DMS153 (cell line): ENCODE measurements at regions not wholly inside any gene's neighbourhood (a gene's known extent, or its start where the extent isn't known, plus 50 kb on each side); places are given as distances from the start of the nearest gene placed in this dataset.

Experiments used
- DNase-seq: peaks from one replicate; lab custom pipeline; 2025; lab: John Stamatoyannopoulos, UW

DNA sequence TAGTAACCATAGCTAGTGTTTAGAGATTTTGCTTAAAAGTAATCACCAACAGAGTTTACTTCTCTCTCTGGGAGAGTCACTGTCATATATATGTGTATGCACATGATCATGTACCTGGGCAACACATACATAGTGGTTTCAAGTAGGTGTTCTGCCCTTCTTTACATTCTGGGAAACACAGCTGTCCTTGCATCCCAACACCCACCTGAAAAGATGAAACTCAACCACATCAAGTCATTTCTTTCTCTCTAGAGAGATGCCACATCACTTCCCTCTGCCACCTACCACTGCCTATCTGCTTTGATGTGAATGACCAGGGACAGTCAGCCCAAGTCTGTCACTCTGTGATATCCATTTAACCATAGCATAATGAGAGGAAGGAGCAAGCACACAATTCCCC, 155.8 kb upstream of the GADL1 start:
- DNase-seq = no peak

DNA sequence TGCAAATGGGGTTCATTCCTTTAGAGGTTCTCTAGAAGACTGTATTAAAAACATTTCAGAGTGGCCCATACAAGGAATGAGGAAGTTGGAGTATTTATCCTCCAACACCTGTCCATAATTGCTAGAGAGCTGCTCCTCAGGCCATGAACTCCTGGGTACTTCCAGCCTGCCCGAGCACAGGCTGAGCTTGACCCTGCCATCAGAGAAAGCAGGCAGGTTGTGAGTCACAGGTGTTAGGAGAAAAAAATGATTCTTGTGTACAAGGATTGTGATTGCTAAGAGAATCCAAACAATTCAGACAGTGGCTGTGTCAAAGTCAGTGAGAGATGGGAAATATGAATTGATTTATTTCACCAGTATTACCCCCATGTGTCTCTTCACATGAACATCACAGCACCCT, 156.8 kb upstream of the GADL1 start:
- DNase-seq = no peak

DNA sequence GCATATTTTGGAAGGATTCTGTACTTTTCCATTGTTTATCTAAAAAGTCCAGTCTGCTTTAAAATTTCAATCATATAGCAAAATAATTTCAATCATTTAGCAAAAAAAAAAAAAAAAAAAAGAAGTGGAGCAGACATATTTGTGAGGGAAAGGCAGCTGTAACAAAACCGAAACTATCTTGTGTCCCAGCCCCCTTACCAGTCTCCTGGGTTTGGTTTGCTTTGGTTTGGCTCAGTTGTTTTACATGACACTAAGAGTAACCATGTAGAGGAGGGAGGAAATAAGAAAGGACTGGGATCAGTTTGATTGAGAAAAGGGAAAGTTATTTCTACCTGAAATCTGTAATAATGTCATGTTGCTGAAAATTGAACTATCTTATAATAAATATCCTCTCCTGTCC, 158.8 kb upstream of the GADL1 start:
- DNase-seq = no peak

DNA sequence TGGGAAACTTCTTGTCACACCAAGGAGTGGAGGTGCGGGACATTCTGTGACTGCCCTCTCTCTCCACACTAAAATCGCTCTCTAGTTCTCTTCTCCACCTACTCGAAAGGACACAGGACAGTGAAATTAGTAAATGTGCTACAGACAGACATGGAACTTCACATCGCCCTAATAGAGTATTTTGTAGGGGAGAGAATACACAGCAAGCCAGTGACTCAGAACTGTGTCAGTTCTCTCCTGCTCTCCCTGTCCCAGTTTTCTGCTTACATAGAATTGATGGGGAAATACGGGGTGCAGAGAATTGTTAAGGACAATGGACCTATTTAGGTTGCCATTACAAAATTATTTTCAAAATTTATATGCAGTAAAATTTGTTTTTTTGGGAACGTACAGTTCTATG, 159.6 kb upstream of the GADL1 start:
- DNase-seq = no peak

DNA sequence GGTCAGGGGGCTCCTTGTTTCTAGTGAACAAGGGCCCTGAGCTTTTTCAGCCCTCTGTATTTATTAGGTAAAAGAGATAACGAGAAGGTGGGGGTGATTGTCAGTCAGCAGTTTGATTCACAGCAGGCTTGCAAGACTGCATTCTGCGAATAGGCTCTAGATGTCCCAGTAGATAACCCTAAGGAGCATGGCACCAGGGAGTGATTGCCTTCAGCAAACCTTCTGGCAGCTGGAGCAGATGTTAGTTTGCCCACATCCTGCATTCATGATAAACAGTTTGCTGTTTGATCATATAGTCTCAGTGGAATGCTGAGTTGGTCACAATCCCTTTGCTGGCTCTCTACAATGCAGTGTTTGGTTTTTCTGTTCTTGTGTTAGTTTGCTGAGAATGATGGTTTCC, 161.3 kb upstream of the GADL1 start:
- no peak for DNase-seq

DNA sequence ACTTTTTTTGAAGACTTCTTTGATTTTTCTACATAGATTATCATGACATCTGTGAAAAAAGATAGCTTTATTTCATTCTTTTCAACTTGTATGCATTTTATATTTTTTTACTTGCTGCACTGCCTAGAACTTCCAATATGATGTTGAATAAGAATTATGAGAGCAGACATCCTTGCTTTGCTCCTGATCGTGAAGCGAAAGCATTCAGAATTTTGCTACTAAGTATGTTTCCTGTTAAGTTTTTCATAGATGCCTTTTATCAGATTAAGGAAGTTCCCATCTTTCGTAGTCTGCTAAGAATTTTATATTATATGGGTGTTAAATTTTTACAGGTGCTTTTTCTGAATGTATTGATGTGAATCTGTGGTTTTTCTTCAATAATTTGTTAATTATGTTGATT, 163.4 kb upstream of the GADL1 start:
- DNase-seq = no peak

DNA sequence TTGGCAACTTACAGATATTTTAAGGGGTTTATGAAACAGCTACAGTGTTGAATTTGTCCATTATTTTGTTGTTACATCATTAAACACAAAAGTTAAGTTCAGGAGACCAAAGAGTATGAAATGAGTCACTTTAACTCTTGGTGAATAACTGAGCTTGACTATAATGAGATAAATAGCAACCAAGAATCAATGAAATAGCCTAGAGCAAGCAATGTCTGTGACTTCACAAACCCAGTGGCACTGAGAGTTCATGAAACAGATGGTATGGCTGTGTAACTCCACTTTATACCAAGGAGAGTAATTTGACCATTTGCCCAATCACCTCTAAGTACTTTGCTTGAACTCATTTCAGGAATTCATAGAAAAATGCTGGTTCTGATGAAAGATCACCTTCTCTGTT, 169.6 kb upstream of the GADL1 start:
- no peak for DNase-seq

DNA sequence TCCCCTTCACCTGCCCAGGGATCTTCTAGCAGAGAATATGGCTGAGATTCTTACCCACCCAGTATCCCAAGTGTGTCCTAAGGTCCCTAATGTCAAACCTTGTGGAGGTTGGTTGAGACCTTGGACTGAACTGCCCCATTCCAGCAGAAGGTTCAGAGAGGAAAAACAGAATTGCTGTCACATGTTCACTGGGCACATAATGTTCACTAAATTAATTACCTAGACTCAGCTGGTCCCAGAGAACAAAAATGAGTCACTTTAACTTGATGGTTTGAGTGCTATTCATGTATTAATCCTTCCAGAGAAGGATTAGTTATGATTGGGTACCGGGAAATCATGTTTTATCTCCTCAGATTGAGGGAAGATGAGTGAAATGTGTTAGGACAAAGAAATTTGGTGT, 171.3 kb upstream of the GADL1 start:
- DNase-seq = no peak

DNA sequence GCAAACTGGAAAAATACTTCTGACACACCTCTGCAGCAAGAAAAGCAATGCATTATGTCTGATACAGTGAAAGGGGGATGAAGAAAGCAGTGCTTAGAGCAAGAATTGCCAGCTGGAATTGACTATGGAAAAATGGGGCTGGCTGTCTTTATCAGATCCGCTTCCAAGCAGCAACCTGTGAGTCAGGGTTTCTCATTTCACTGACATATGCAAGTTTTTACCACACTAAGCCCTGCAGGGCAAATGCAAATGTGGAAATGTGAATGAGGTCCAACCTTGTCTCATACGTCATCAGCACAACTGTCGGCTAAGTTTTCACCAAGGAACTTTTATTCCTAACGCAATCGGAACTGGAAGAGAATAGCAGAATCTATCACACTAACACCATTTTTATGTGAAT, 172.5 kb upstream of the GADL1 start:
- DNase-seq = no peak

DNA sequence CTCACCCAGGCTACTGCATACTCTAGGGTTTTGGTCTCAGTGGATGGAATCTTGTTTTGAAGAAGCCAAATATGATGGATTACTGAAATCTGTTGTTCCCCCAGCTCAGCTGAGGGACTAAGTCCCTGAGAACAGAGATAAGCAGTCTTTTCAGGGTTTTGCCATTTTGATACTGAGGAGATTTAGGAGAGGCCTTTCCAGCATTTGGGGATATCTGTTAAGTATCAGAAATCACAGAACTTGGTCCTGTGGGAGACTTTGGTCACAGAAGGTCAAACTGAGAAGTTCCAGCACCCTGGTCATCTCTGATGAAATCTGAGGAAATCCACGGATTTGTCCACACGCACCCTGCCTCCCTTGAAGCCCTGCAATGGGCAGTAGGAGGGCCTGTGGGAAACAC, 181.0 kb upstream of the GADL1 start:
- DNase-seq = no peak

DNA sequence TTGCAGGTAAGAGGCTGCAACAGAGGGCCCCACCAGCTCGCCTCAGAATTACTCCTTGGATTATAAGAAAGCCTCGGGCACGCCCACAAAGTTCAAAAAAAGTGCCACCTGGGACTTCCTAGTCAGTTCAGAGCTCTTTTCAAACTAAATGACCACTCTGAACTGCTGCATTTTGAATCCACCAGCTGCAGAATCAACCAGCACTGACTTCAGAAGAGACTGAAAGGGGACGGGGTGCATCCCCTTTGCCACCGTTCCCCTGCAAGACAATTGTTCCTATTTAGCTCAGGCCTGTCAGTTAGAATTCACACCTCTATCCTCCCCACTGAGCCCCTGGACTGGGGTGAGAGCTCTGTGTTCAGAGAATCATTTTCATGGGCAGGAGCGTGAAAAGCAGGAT, 181.4 kb upstream of the GADL1 start:
- no peak for DNase-seq

DNA sequence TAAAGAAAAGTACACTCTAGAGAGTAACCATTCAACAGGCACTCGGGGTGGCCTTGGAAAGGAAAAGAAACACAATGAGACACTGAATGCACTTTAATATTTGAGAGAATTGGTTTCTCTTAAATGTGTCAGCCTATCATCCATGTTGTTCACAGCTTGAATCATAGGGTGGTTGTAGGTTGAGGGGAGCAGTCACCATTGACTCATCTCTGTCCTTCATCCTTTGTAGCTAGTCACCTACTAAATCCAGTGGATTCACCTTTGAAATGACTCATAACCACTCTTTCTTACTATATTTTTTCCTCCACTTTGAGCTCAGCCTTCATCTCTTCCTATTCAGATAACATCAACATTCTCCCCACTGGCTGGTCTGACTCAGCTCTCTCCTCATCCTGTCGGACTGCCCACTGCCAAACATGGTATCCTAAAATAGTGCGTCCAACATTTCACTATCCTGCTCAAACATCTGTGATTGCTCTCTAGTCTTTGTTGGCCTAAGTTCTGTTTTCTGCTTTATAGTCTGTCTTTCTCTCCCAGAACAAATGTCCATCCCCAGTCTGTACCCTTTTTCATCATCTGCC, 182.7 kb upstream of the GADL1 start:
- DNase-seq = no peak

DNA sequence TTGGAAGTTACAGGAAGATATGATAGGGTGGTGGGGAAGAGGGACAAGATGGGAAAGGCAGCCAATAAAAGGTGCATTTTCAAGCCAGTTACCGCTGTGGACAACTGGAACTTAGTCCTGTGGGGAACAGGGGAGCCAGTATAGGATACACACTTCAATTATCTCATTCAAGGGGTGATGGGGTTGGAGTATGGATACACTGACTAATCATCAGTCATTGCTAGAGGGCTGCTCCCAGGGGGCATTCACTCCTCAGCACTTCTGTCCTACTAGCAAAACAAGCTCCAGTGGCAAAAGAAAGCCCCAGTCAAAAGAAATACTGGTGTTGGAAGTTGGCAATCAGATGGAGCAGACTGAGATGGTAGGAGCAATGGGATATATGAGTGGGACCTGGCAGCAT, 183.4 kb upstream of the GADL1 start:
- no peak for DNase-seq

DNA sequence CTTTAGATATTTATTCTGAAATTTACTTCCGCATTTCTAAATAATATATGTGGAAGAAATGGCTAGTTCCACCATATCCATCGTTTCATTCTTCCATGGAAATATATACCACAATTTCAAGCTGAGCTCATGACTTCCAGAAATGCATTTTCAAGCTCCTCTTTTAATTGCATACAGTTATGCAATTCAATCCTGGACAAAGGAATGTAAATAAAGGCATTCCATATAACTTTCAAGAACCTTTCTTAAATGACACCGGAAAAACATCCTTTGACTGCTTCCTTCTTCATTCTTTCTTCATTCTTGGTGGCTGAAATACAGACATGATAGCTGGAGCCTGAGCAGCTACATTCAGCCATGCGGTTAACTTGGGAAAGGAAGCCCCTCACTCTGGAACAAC, 185.2 kb upstream of the GADL1 start:
- DNase-seq = no peak

DNA sequence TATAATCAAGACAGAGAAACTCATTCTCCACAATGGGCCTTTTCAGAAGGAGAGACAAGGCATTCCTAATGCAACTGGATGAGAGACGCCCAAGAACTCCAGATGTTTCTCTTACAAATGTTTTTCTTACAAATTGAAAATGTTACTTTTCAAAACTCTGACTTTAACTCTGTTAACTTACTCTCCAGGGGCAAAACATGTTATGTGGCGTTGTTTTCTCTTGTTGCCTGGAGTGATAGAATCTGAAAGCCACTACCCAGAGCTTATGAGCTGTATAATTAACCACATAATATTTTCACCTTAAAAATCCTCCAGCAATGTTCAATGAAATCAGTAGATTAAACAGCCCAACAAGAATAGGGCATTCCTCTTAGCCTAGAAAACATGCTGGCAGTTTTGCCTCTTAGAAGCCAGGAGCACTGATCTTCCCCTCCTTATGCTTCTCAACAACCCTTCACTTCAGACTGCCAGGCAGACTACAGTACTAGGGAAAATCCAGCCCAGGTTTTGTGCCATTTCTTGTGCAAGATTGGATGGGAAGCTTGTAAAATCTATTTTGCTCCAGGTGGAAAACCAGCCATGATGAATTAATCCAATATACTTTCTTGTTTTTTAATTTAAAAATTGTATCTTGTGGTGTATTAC, 186.7 kb upstream of the GADL1 start:
- no peak for DNase-seq

DNA sequence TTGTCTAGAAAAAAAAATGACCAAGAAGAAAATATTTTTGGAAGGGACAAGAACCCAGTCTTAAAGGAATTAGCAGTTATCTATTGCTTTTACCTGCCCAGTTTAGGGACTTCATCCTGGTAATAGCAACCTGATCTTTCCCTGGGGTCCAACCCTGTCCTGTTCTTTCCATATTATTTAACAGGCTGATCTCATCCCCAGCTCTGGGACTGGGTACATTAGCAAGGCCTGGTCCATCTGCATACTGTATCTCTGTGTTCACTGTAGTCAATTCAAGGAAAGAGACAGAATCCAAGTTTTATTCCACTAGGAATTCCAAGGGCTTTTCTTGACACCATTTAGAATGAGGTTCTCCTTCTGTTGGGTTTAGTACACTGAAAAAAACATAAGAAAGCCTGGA, 191.7 kb upstream of the GADL1 start:
- no peak for DNase-seq

DNA sequence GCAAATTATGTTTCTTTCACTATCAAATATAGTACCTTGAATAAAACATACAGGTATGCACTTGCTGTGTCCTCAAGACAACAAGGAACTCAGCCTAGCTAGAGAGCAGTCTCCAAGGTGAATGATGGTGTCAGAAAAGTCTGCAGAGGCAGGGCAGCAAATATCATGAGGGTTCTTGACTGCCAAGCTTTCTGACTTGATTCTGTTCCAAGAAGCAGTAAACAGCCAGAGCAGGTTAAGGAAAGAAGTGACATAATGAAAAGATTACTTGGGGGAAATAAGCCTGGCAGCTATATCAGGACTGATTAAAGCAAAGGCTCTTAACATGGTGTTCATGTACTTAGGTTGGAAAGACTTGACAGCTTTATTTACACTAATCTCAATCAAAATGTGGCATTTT, 192.2 kb upstream of the GADL1 start:
- DNase-seq = no peak

DNA sequence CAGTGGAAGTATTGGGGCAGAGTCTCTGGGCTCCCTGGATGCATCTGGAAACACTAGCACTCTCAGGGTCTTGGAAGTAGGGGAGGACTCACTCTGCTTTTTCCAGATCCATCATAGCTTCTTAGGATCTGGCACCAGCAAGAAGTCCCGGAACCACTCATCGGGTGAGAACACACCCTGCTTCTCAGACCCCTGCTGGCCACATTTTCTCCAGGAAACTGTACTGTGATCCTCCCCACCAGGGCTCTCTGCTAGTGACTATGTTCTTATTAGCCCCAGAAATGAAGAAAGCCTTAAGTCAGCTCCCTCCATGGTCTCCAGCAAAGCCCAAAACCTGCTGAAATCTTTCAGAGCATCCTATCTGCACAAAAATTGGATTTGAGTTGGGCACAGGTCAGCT, 197.3 kb upstream of the GADL1 start:
- DNase-seq = no peak

DNA sequence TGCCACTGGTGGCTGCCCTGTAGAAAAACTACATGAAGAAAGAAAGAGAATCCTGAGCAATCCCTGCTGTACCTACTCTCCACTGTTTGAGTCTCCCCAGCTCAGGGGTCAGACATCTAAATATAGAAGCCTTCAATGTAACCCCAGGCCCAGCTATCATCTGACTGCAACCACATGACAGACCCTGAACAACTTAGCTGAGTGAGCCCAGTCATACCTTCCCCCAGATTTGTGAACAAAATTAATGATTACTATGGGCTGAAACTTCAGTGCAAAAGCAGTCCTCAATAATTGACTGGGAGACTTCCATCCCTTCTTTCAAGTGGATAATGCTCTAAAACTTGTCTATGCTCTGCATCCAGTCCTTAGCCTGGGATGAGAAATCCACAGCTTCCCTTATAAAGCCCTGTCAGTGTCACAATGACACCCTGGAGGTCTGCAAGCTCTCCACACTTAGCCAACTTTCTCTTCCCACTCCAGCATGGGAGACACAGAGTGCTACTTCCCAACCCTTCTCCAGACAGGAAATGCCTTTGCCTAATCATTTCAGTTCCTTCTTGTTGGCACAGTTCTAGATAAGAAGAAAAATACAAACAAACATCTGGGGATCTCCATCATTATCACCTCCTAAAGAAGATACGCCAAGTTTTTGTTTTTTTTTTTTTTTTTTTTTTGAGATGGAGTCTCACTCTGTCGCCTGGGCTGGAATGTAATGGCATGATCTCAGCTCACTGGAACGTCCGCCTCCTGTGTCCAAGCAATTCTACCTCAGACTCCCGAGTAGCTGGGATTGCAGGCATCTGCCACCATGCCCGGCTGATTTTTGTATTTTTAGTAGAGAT, 198.5 kb upstream of the GADL1 start:
- no peak for DNase-seq

DNA sequence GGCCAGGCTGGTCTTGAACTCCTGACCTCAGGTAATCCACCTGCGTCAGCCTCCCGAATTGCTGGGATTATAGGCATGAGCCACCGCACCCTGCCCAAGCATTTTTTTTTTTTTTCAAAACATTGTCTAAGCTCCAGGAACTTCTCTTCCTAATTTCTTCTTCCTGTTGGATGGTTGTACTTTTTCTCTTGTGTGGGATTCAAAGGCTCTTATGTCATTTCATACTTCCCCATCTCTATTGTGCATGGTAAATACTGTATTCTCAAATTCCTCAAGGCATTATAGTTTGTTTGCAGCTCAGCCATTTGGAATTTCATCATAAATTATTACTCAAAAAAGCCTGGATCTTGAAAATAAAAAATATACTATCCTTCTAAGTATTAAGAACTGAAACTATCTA, 199.1 kb upstream of the GADL1 start:
- DNase-seq = no peak

DNA sequence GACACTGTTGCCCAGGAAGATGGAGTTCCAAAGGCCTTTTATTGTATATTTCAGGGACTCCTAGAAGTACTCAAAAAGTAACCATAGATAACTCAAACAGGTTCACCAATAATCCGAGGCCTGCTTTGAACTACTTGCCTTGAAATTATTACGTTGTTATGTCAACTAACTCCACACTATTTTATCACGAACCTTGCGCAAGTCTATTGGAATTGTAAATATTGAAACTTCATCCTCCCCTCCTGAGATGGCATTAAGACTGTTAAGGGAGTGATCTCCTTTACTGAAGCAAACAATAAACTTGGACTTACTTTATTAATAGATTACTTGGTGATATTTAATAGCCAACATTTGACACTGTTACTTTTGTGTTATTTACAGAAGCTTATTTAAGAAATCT, 199.6 kb upstream of the GADL1 start:
- no peak for DNase-seq

DNA sequence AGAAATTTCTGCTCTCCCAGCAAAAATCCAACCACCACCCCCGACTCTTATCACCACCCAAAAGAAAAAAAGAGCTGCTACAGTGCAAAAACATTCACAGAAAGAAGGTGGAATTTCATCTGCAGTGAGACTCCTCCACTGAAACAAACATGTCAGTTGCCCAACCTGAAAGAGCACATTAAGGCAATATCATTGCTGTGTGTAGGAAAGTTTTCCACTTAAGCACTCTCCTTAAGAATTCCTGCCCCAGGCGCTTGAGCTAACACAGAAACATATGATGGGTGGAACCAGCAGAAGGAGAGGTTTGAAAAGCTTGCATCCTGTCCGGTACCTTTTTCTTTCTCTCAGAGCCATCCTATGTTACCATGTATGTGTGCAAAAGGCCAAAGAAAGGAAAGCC, 200.8 kb upstream of the GADL1 start:
- no peak for DNase-seq

DNA sequence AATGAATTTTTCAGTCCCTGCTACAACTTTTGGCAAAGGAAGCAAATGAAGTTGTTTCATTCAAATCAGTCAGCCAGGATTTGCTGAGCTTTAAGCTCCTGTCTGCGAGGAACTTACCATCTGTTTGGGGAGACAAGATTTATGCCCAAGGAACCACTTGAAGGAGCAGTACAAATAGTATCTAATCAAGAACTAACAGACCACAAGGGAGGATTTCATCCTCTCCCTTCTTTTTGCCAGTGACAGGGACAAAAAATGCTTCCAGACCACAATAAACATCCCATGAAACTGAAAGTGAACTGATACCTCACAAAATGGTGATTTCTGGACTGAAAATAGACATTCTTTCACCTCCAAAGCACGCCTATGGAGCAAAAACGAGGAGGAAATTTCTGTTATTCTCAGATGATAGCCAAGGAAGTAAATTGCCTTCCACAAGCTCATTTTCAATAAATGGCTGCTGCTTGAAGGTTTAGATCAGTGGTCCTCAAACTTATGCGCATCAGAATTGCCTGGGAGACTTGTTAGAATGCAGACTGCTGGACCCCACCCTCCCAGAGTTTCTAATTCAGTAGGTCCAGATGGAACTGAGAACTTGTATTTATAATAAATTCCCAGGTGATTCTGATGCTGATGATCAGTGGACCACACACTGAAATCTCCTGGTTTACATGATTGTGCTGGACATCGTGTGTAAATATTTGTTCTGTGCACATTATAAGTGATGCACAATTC, 202.4 kb upstream of the GADL1 start:
- DNase-seq = no peak
